HepG2 (cell line): ENCODE measurements at regions not wholly inside any gene's neighbourhood (a gene's known extent, or its start where the extent isn't known, plus 50 kb on each side); places are given as distances from the start of the nearest gene placed in this dataset.

ENCODE experiments used
- ATM ChIP-seq: fragments of 450-650 bp; IDR thresholded peaks from 2 replicates; pipeline ENCODE4 v1.7.1; 2017; ENCODE audit warnings: mild to moderate bottlenecking, borderline replicate concordance
- EZH2 ChIP-seq: conservative IDR thresholded peaks from 2 replicates; pipeline ENCODE4 v1.6.1; 2012; ENCODE audit warnings: mild to moderate bottlenecking, low read depth, low read length, moderate library complexity
- RARG ChIP-seq: sonication (generic); formaldehyde crosslinking; IDR thresholded peaks from 2 replicates; pipeline ENCODE4 v1.4.0; 2020; ENCODE audit warnings: low read depth, mild to moderate bottlenecking, missing genetic modification reagents
- SRSF1 ChIP-seq: fragments of 200-400 bp; formaldehyde crosslinking; optimal IDR thresholded peaks from 2 replicates; pipeline ENCODE3; 2017; ENCODE audit warnings: mild to moderate bottlenecking, low read depth, low read length, moderate library complexity
- ZNF143 ChIP-seq: sonication (generic); formaldehyde crosslinking; IDR thresholded peaks from 2 replicates; pipeline ENCODE4 v1.4.0; 2020; ENCODE audit warnings: missing genetic modification reagents
- ZNF30 ChIP-seq: sonication (generic); formaldehyde crosslinking; IDR thresholded peaks from 2 replicates; pipeline ENCODE4 v1.5.0; 2020; ENCODE audit warnings: mild to moderate bottlenecking, missing genetic modification reagents
- ZNF468 ChIP-seq: sonication (generic); formaldehyde crosslinking; IDR thresholded peaks from 2 replicates; pipeline ENCODE4 v1.8.0; 2022; ENCODE audit warnings: mild to moderate bottlenecking, moderate library complexity, missing genetic modification reagents
- ZNF496 ChIP-seq: sonication (generic); formaldehyde crosslinking; IDR thresholded peaks from 2 replicates; pipeline ENCODE4 v1.8.1; 2023; ENCODE audit warnings: mild to moderate bottlenecking, moderate library complexity, missing genetic modification reagents; ENCODE audit not compliant: insufficient replicate concordance
- ZNF891 ChIP-seq: sonication (generic); formaldehyde crosslinking; IDR thresholded peaks from 2 replicates; pipeline ENCODE4 v1.5.0; 2020; ENCODE audit warnings: mild to moderate bottlenecking, missing genetic modification reagents
- TF ChIP-seq, protein P1 (sequence below): IDR thresholded peaks from 2 replicates; pipeline ENCODE4 v1.6.1; 2016; ENCODE audit warnings: low read depth, control low read depth
- TF ChIP-seq, protein P2 (sequence below): IDR thresholded peaks from 2 replicates; pipeline ENCODE4 v1.6.1; 2016; ENCODE audit warnings: mild to moderate bottlenecking
- TF ChIP-seq, protein P3 (sequence below), 2 experiments: fragments of 450-650 bp in 1 of 2; sonication (generic) in 1 of 2; formaldehyde crosslinking; IDR thresholded peaks; 2 replicates each; pipeline versions ENCODE4 v1.5.0 to v1.8.0; 2020 to 2022; ENCODE audit warnings: mild to moderate bottlenecking in 1 of 2, missing genetic modification reagents in 1 of 2
- TF ChIP-seq, protein P4 (sequence below): sonication (generic); formaldehyde crosslinking; IDR thresholded peaks from 2 replicates; pipeline ENCODE4 v1.5.0; 2020; ENCODE audit warnings: mild to moderate bottlenecking, missing genetic modification reagents
- TF ChIP-seq, protein P5 (sequence below): sonication (generic); formaldehyde crosslinking; IDR thresholded peaks from 2 replicates; pipeline ENCODE4 v1.4.0; 2020; ENCODE audit warnings: missing genetic modification reagents
- TF ChIP-seq, protein P6 (sequence below): sonication (generic); formaldehyde crosslinking; conservative IDR thresholded peaks from 2 replicates; pipeline ENCODE4 v1.4.0; 2020; ENCODE audit warnings: missing genetic modification reagents
- TF ChIP-seq, protein P7 (sequence below): sonication (generic); formaldehyde crosslinking; IDR thresholded peaks from 2 replicates; pipeline ENCODE4 v1.9.0; 2021; ENCODE audit warnings: missing genetic modification reagents, borderline replicate concordance
- TF ChIP-seq, protein P8 (sequence below): IDR thresholded peaks from 2 replicates; pipeline ENCODE4 v1.6.1; 2016; ENCODE audit warnings: missing compliant biosample characterization, missing genetic modification reagents, borderline replicate concordance

DNA sequence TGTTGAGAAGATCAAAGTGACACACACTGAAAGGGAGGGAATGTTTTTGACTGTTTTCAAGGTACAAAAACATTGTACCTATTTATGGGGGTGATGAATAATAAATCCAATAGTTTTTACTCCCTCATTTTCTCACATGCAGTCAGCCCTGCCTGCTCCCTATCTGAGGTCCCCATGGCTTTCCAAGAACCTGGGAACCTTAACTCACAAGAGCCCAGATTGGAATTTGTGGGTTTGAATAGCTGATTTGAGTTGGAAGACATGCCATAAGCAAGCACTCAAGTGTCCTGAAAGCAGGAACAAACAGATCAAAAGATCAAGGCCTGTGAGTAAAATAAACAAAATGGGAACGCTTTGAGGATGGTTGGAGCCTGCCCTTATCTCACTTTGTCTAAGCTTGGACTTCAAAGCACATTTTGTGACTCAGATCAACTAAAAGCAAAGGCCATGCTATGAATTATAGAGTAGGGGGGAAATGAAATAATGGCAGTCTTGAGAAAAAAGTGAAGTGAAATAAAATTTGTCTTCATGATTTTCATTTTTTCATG is 136.6 kb downstream of the LYPLAL1 start (continued):
- TF ChIP-seq, protein P1, sequence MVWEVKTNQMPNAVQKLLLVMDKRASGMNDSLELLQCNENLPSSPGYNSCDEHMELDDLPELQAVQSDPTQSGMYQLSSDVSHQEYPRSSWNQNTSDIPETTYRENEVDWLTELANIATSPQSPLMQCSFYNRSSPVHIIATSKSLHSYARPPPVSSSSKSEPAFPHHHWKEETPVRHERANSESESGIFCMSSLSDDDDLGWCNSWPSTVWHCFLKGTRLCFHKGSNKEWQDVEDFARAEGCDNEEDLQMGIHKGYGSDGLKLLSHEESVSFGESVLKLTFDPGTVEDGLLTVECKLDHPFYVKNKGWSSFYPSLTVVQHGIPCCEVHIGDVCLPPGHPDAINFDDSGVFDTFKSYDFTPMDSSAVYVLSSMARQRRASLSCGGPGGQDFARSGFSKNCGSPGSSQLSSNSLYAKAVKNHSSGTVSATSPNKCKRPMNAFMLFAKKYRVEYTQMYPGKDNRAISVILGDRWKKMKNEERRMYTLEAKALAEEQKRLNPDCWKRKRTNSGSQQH (CRISPR knock-in tag): no peak
- TF ChIP-seq ZNF468 (CRISPR knock-in tag) (no peak), ZNF143 (no peak), ZNF891 (no peak), ZNF30 (CRISPR knock-in tag) (no peak), RARG (CRISPR knock-in tag) (no peak), ZNF496 (no peak), EZH2 (no peak), ATM (no peak), SRSF1 (no peak)
- TF ChIP-seq, protein P2, sequence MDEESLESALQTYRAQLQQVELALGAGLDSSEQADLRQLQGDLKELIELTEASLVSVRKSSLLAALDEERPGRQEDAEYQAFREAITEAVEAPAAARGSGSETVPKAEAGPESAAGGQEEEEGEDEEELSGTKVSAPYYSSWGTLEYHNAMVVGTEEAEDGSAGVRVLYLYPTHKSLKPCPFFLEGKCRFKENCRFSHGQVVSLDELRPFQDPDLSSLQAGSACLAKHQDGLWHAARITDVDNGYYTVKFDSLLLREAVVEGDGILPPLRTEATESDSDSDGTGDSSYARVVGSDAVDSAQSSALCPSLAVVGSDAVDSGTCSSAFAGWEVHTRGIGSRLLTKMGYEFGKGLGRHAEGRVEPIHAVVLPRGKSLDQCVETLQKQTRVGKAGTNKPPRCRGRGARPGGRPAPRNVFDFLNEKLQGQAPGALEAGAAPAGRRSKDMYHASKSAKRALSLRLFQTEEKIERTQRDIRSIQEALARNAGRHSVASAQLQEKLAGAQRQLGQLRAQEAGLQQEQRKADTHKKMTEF: peak; percentile 94
- TF ChIP-seq, protein P3, sequence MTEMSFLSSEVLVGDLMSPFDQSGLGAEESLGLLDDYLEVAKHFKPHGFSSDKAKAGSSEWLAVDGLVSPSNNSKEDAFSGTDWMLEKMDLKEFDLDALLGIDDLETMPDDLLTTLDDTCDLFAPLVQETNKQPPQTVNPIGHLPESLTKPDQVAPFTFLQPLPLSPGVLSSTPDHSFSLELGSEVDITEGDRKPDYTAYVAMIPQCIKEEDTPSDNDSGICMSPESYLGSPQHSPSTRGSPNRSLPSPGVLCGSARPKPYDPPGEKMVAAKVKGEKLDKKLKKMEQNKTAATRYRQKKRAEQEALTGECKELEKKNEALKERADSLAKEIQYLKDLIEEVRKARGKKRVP (CRISPR knock-in tag; IDR thresholded peaks at IDR 0.05): peak in 1 of 2 experiments; percentile 73; a peak in 2 of 4 replicates
- TF ChIP-seq, protein P4, sequence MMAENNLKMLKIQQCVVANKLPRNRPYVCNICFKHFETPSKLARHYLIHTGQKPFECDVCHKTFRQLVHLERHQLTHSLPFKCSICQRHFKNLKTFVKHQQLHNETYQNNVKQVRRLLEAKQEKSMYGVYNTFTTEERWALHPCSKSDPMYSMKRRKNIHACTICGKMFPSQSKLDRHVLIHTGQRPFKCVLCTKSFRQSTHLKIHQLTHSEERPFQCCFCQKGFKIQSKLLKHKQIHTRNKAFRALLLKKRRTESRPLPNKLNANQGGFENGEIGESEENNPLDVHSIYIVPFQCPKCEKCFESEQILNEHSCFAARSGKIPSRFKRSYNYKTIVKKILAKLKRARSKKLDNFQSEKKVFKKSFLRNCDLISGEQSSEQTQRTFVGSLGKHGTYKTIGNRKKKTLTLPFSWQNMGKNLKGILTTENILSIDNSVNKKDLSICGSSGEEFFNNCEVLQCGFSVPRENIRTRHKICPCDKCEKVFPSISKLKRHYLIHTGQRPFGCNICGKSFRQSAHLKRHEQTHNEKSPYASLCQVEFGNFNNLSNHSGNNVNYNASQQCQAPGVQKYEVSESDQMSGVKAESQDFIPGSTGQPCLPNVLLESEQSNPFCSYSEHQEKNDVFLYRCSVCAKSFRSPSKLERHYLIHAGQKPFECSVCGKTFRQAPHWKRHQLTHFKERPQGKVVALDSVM: no peak
- TF ChIP-seq, protein P5, sequence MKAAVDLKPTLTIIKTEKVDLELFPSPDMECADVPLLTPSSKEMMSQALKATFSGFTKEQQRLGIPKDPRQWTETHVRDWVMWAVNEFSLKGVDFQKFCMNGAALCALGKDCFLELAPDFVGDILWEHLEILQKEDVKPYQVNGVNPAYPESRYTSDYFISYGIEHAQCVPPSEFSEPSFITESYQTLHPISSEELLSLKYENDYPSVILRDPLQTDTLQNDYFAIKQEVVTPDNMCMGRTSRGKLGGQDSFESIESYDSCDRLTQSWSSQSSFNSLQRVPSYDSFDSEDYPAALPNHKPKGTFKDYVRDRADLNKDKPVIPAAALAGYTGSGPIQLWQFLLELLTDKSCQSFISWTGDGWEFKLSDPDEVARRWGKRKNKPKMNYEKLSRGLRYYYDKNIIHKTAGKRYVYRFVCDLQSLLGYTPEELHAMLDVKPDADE (CRISPR knock-in tag): no peak
- TF ChIP-seq, protein P6, sequence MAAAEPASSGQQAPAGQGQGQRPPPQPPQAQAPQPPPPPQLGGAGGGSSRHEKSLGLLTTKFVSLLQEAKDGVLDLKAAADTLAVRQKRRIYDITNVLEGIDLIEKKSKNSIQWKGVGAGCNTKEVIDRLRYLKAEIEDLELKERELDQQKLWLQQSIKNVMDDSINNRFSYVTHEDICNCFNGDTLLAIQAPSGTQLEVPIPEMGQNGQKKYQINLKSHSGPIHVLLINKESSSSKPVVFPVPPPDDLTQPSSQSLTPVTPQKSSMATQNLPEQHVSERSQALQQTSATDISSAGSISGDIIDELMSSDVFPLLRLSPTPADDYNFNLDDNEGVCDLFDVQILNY (CRISPR knock-in tag): no peak
- TF ChIP-seq, protein P7, sequence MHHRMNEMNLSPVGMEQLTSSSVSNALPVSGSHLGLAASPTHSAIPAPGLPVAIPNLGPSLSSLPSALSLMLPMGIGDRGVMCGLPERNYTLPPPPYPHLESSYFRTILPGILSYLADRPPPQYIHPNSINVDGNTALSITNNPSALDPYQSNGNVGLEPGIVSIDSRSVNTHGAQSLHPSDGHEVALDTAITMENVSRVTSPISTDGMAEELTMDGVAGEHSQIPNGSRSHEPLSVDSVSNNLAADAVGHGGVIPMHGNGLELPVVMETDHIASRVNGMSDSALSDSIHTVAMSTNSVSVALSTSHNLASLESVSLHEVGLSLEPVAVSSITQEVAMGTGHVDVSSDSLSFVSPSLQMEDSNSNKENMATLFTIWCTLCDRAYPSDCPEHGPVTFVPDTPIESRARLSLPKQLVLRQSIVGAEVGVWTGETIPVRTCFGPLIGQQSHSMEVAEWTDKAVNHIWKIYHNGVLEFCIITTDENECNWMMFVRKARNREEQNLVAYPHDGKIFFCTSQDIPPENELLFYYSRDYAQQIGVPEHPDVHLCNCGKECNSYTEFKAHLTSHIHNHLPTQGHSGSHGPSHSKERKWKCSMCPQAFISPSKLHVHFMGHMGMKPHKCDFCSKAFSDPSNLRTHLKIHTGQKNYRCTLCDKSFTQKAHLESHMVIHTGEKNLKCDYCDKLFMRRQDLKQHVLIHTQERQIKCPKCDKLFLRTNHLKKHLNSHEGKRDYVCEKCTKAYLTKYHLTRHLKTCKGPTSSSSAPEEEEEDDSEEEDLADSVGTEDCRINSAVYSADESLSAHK (CRISPR knock-in tag): no peak
- TF ChIP-seq, protein P8, sequence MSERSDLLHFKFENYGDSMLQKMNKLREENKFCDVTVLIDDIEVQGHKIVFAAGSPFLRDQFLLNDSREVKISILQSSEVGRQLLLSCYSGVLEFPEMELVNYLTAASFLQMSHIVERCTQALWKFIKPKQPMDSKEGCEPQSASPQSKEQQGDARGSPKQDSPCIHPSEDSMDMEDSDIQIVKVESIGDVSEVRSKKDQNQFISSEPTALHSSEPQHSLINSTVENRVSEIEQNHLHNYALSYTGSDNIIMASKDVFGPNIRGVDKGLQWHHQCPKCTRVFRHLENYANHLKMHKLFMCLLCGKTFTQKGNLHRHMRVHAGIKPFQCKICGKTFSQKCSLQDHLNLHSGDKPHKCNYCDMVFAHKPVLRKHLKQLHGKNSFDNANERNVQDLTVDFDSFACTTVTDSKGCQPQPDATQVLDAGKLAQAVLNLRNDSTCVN (CRISPR knock-in tag): no peak
